GM12878 (cell line): ENCODE measurements at regions not wholly inside any gene's neighbourhood (a gene's known extent, or its start where the extent isn't known, plus 50 kb on each side); places are given as distances from the start of the nearest gene placed in this dataset.

ENCODE experiments used
- ATAC-seq: fragments of 200-7000 bp; cut with Tn5 transposase; 3 replicates; pipeline ENCODE4 v1.9.1; 2020; ENCODE audit warnings: mild to moderate bottlenecking, moderate library complexity
- BruUV-seq: library from RNA; stranded (reverse); fragments of 400-500 nt; replicated peaks from 2 replicates; lab custom pipeline; 2021; lab: Mats Ljungman, UMichigan
- CTCF ChIA-PET: fragments of 300-600 bp; sonication (Branson Sonifier 250); formaldehyde crosslinking; extraction: SDS; loops from one replicate; lab custom pipeline; 2021; ENCODE audit warnings: inconsistent platforms; lab: Yijun Ruan, JAX
- POLR2A ChIA-PET: fragments of 350-600 bp; formaldehyde crosslinking; extraction: SDS; loops from one replicate; lab custom pipeline; 2021; ENCODE audit warnings: inconsistent platforms; lab: Charles Lee
- RAD21 ChIA-PET: fragments of 300-600 bp; sonication (Branson Sonifier 250); formaldehyde crosslinking; loops from one replicate; lab custom pipeline; 2023; ENCODE audit warnings: antibody characterized with exemption; ENCODE audit not compliant: unreplicated experiment; lab: Charles Lee
- SMC1A ChIA-PET: fragments of 300-600 bp; sonication (Branson Sonifier 250); formaldehyde crosslinking; loops from one replicate; lab custom pipeline; 2023; ENCODE audit not compliant: unreplicated experiment, uncharacterized antibody; lab: Charles Lee
- DNase-seq: peaks from one replicate; pipeline ENCODE4 v3.0.0-alpha.2; 2011; ENCODE audit warnings: low read depth, low spot score
- FAIRE-seq: peaks from 3 replicates; lab custom pipeline; 2011; peaks lifted over from hg19 to GRCh38; lab: Jason Lieb, UNC
- H2AFZ ChIP-seq: 2 replicates; pipeline ENCODE4 v1.6.0; 2011; ENCODE audit warnings: low read depth, low read length, control low read depth; ENCODE audit not compliant: control insufficient read depth
- H3K27ac ChIP-seq: 2 replicates; pipeline ENCODE4 v1.5.1; 2011; ENCODE audit warnings: control low read depth; ENCODE audit not compliant: control insufficient read depth, insufficient read depth
- H3K27me3 ChIP-seq, 2 experiments: replicated peaks in 1 of 2; 2 replicates each; pipeline versions ENCODE4 v1.6.0 to v1.6.1; 2011; ENCODE audit warnings: low read length in 1 of 2; ENCODE audit not compliant: control insufficient read depth in 2 of 2, insufficient read depth in 2 of 2
- H3K36me3 ChIP-seq, 2 experiments: 2 replicates each; pipeline ENCODE4 v1.5.1; 2011; ENCODE audit warnings: low read length in 1 of 2; ENCODE audit not compliant: control insufficient read depth in 2 of 2, insufficient read depth in 2 of 2
- H3K4me1 ChIP-seq: 2 replicates; pipeline ENCODE4 v1.6.1; 2011; ENCODE audit warnings: mild to moderate bottlenecking, low read length, moderate library complexity, mixed read lengths; ENCODE audit not compliant: control insufficient read depth, insufficient read depth
- H3K4me2 ChIP-seq: 2 replicates; pipeline ENCODE4 v1.6.0; 2011; ENCODE audit warnings: control low read depth; ENCODE audit not compliant: control insufficient read depth, insufficient read depth
- H3K4me3 ChIP-seq: fragments of 200-600 bp; sonication (generic); 2 replicates; pipeline ENCODE4 v1.5.1; 2016
- H3K79me2 ChIP-seq: 2 replicates; pipeline ENCODE4 v1.6.0; 2011; ENCODE audit warnings: low read length; ENCODE audit not compliant: control insufficient read depth, insufficient read depth
- H3K9ac ChIP-seq: 2 replicates; pipeline ENCODE4 v1.8.0; 2011; ENCODE audit warnings: low read length, control low read depth, mixed read lengths; ENCODE audit not compliant: control insufficient read depth, insufficient read depth
- H3K9me3 ChIP-seq: replicated peaks from 3 replicates; pipeline ENCODE4 v1.5.1; 2011; ENCODE audit warnings: mild to moderate bottlenecking, low read length; ENCODE audit not compliant: control insufficient read depth, insufficient read depth
- H4K20me1 ChIP-seq: 2 replicates; pipeline ENCODE4 v1.6.0; 2011; ENCODE audit not compliant: control insufficient read depth, insufficient read depth
- BCLAF1 ChIP-seq: fragments of 450-650 bp; IDR thresholded peaks from 2 replicates; pipeline ENCODE4 v1.6.1; 2017; ENCODE audit warnings: antibody characterized with exemption, mild to moderate bottlenecking, moderate library complexity
- CBX3 ChIP-seq: fragments of 200-600 bp; sonication (generic); IDR thresholded peaks from 2 replicates; pipeline ENCODE4 v1.6.1; 2016; ENCODE audit warnings: low read depth, borderline replicate concordance
- CBX5 ChIP-seq: sonication (generic); IDR thresholded peaks from 2 replicates; pipeline ENCODE4 v1.6.1; 2016; ENCODE audit warnings: low read depth, moderate library complexity, mild to moderate bottlenecking, inconsistent platforms
- CREM ChIP-seq: IDR thresholded peaks from 2 replicates; pipeline ENCODE4 v1.6.1; 2014; ENCODE audit warnings: antibody characterized with exemption, low read depth
- CTCF ChIP-seq, 3 experiments: IDR thresholded peaks in 2 of 3; conservative IDR thresholded peaks in 1 of 3; 2 replicates each; pipeline ENCODE4 v1.5.1; 2011; ENCODE audit warnings: low read depth in 3 of 3, low read length in 3 of 3, mild to moderate bottlenecking in 3 of 3, control low read depth in 2 of 3, moderate library complexity in 2 of 3, inconsistent platforms in 1 of 3, mixed read lengths in 1 of 3; ENCODE audit not compliant: control insufficient read depth in 2 of 3, insufficient read depth in 1 of 3; ENCODE audit errors: extremely low read depth in 1 of 3
- MEF2B ChIP-seq: fragments of 450-650 bp; IDR thresholded peaks from 2 replicates; pipeline ENCODE4 v1.6.1; 2018; ENCODE audit warnings: mild to moderate bottlenecking, moderate library complexity; ENCODE audit not compliant: partially characterized antibody, poor library complexity, severe bottlenecking
- MYC ChIP-seq: IDR thresholded peaks from 2 replicates; pipeline ENCODE4 v1.6.1; 2011; ENCODE audit warnings: mild to moderate bottlenecking, low read length, moderate library complexity, inconsistent platforms; ENCODE audit not compliant: insufficient read depth, insufficient replicate concordance, insufficient read length, severe bottlenecking
- NFIC ChIP-seq: IDR thresholded peaks from 2 replicates; pipeline ENCODE4 v1.6.1; 2012; ENCODE audit warnings: low read depth, mild to moderate bottlenecking, inconsistent platforms, low read length, moderate library complexity
- NKRF ChIP-seq: fragments of 450-650 bp; conservative IDR thresholded peaks from 2 replicates; pipeline ENCODE4 v1.6.1; 2017; ENCODE audit warnings: mild to moderate bottlenecking, moderate library complexity
- NR2C2 ChIP-seq: IDR thresholded peaks from 2 replicates; pipeline ENCODE4 v1.6.1; 2011; ENCODE audit warnings: borderline replicate concordance, low read depth; ENCODE audit not compliant: control insufficient read depth, insufficient read length
- NR2F1 ChIP-seq: fragments of 450-650 bp; conservative IDR thresholded peaks from 2 replicates; pipeline ENCODE4 v1.6.1; 2017; ENCODE audit warnings: mild to moderate bottlenecking
- RAD21 ChIP-seq: IDR thresholded peaks from 2 replicates; pipeline ENCODE4 v1.6.1; 2011; ENCODE audit warnings: mild to moderate bottlenecking, low read depth, low read length, moderate library complexity; ENCODE audit not compliant: insufficient read depth
- RELA ChIP-seq: fragments of 450-650 bp; IDR thresholded peaks from 2 replicates; pipeline ENCODE4 v1.8.0; 2014; ENCODE audit warnings: borderline replicate concordance; ENCODE audit not compliant: partially characterized antibody
- SMARCA5 ChIP-seq: fragments of 450-650 bp; IDR thresholded peaks from 2 replicates; pipeline ENCODE4 v1.6.1; 2017; ENCODE audit warnings: mild to moderate bottlenecking
- YY1 ChIP-seq: IDR thresholded peaks from 2 replicates; pipeline ENCODE4 v1.6.1; 2011; ENCODE audit warnings: low read depth, mild to moderate bottlenecking, low read length
- WGBS: methylation state at CpG from one replicate; pipeline ENCODE4 v1.1.6; 2016; ENCODE audit warnings: low lambda C conversion rate; ENCODE audit not compliant: insufficient replicate concordance, insufficient coverage; ENCODE audit errors: missing lambda C conversion rate; 5-methylcytosine and 5-hydroxymethylcytosine counted together
- in situ Hi-C: fragments of 300-500 bp; cut with MboI; formaldehyde crosslinking; loops from 9 replicates; pipeline ENCODE4 v1.14.3; 2018; ENCODE audit warnings: mixed read lengths
- intact Hi-C: fragments of 100-400 bp; cut with micrococcal nuclease; formaldehyde crosslinking; loops from one replicate; pipeline ENCODE4 v1.14.2; 2022; ENCODE audit not compliant: unreplicated experiment

GRCh38 chr13:95492044-95492801, 60.3 kb upstream of the CLDN10 start (continued):
- no peak for TF ChIP-seq NR2C2
- no peak for TF ChIP-seq RELA
- no peak for TF ChIP-seq CBX3
- TF ChIP-seq BCLAF1, result no peak
- no peak for TF ChIP-seq MYC
- TF ChIP-seq NFIC, result no peak

GRCh38 chr13:95494082-95494681, 58.3 kb upstream of the CLDN10 start:
- H3K4me2 ChIP-seq, result no peak overlapping the region
- in situ Hi-C loops, result no loop called here
- H3K27me3 ChIP-seq, result no peaks in the 10 kb centered on the region; a peak in 1 of 4 replicates
- no peak overlapping the region for H3K27ac ChIP-seq
- peak; percentile 93 for FAIRE-seq
- no peak overlapping the region for H3K9ac ChIP-seq
- peak; percentile 76 for ATAC-seq
- CTCF ChIA-PET, result interaction anchor here (1.0 to 5.2 kb wide), 6 partner anchors 9 to 340 kb away, joined by 3 to 25 read pairs (median 6); no protein-coding TSS in a partner anchor
- no peak overlapping the region for H3K4me3 ChIP-seq
- no peak overlapping the region for H2AFZ ChIP-seq
- WGBS, result 32% methylated on average over 7 of the region's 7 CpGs
- H3K4me1 ChIP-seq, result no peaks in the 10 kb centered on the region
- SMC1A ChIA-PET, result interaction anchor here (1.0 kb wide), 1 partner anchor 340 kb away, joined by 3 read pairs; no protein-coding TSS in a partner anchor
- no peaks in the 10 kb centered on the region; the same call in 2 of the 3 replicates for H3K9me3 ChIP-seq
- POLR2A ChIA-PET, result no interaction called here
- RAD21 ChIA-PET, result interaction anchor here (0.6 to 1.5 kb wide), 4 partner anchors 39 to 340 kb away, joined by 3 to 5 read pairs (median 3); no protein-coding TSS in a partner anchor
- no peaks in the 10 kb centered on the region for H3K36me3 ChIP-seq
- no peak for DNase-seq
- no peaks in the 10 kb centered on the region for H4K20me1 ChIP-seq
- H3K79me2 ChIP-seq, result no peaks in the 10 kb centered on the region
- intact Hi-C loops, result loop anchor here (2.0 to 5.0 kb wide), 2 partner anchors 168 to 341 kb away; no protein-coding TSS in a partner anchor
- BruUV-seq, result no TSS peak
- TF ChIP-seq CBX5 (no peak), NKRF (no peak), YY1 (no peak), RAD21 (peak; percentile 65), MEF2B (no peak), SMARCA5 (no peak), CTCF (IDR thresholded peaks at IDR 0.05 in 2 of 3, conservative IDR thresholded peaks at IDR 0.05 in 1 of 3; ENCODE audit: control insufficient read depth in 2 of 3, extremely low read depth in 1 of 3, insufficient read depth in 1 of 3, low read depth in 3 of 3, low read length in 3 of 3) (peak; percentile 65 to 72 (median 69)), NR2F1 (no peak), CREM (no peak)
